ENCODE measurements at regions not wholly inside any gene's neighbourhood (a gene's known extent, or its start where the extent isn't known, plus 50 kb on each side); places are given as distances from the start of the nearest gene placed in this dataset.

DNA sequence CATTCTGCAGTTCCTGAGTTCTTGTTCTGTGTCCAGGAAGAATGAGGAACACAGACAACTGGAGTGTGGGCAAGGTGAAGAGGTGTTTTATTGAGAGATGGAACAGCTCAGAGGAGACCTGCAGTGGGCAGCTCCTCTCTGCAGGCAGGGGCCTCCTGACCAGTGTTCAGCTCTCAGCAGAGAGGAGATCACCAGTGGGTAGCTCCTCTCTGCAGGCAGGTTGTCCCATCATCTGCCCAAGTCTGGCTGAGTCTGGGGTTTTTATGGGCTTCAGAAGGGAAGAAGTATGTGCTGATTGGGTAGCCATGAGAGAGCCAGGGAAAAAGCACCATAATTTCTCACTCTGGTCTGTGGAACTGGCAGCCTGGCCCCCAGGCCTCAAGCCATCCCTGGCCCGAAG, 56.0 kb upstream of the RASGEF1B start:
- no peak overlapping the region for H3K27ac ChIP-seq (ENCODE audit: low read length)
- no peaks in the 10 kb centered on the region for H3K79me2 ChIP-seq (replicated peaks; ENCODE audit: insufficient read depth, low read length)
- H3K9me3 ChIP-seq (ENCODE audit: low read length), result no peaks in the 10 kb centered on the region
- H3F3A ChIP-seq (ENCODE audit: insufficient read depth, low read length, poor library complexity, severe bottlenecking), result no peaks in the 10 kb centered on the region
- H3K9me2 ChIP-seq (ENCODE audit: insufficient read depth, low read length), result no peaks in the 10 kb centered on the region
- H3K4me3 ChIP-seq (ENCODE audit: low read length), result no peak overlapping the region
- no peak overlapping the region for H3K9ac ChIP-seq (ENCODE audit: low read length)
- H2AFZ ChIP-seq (ENCODE audit: low read depth, low read length), result no peak overlapping the region
- H3K27me3 ChIP-seq (ENCODE audit: insufficient read depth, low read depth, low read length), result no peaks in the 10 kb centered on the region
- no peaks in the 10 kb centered on the region for H3K36me3 ChIP-seq (ENCODE audit: insufficient read depth, low read length)
- no peak overlapping the region for H3K4me2 ChIP-seq (ENCODE audit: low read length)
- H4K20me1 ChIP-seq (ENCODE audit: insufficient read depth), result no peaks in the 10 kb centered on the region
- no peak for TF ChIP-seq EP300 (conservative IDR thresholded peaks at IDR 0.05; ENCODE audit: poor library complexity, severe bottlenecking)
- TF ChIP-seq EZH2 (IDR thresholded peaks at IDR 0.05; ENCODE audit: borderline replicate concordance, insufficient read depth, low read length, poor library complexity, severe bottlenecking), result no peak
- no peak for TF ChIP-seq SMC3 (conservative IDR thresholded peaks at IDR 0.05; ENCODE audit: poor library complexity)
- TF ChIP-seq, protein P1, sequence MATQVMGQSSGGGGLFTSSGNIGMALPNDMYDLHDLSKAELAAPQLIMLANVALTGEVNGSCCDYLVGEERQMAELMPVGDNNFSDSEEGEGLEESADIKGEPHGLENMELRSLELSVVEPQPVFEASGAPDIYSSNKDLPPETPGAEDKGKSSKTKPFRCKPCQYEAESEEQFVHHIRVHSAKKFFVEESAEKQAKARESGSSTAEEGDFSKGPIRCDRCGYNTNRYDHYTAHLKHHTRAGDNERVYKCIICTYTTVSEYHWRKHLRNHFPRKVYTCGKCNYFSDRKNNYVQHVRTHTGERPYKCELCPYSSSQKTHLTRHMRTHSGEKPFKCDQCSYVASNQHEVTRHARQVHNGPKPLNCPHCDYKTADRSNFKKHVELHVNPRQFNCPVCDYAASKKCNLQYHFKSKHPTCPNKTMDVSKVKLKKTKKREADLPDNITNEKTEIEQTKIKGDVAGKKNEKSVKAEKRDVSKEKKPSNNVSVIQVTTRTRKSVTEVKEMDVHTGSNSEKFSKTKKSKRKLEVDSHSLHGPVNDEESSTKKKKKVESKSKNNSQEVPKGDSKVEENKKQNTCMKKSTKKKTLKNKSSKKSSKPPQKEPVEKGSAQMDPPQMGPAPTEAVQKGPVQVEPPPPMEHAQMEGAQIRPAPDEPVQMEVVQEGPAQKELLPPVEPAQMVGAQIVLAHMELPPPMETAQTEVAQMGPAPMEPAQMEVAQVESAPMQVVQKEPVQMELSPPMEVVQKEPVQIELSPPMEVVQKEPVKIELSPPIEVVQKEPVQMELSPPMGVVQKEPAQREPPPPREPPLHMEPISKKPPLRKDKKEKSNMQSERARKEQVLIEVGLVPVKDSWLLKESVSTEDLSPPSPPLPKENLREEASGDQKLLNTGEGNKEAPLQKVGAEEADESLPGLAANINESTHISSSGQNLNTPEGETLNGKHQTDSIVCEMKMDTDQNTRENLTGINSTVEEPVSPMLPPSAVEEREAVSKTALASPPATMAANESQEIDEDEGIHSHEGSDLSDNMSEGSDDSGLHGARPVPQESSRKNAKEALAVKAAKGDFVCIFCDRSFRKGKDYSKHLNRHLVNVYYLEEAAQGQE (IDR thresholded peaks at IDR 0.05; ENCODE audit: borderline replicate concordance), result no peak
- TF ChIP-seq TAF1 (IDR thresholded peaks at IDR 0.05; ENCODE audit: low read depth), result no peak
- TF ChIP-seq, protein P2, sequence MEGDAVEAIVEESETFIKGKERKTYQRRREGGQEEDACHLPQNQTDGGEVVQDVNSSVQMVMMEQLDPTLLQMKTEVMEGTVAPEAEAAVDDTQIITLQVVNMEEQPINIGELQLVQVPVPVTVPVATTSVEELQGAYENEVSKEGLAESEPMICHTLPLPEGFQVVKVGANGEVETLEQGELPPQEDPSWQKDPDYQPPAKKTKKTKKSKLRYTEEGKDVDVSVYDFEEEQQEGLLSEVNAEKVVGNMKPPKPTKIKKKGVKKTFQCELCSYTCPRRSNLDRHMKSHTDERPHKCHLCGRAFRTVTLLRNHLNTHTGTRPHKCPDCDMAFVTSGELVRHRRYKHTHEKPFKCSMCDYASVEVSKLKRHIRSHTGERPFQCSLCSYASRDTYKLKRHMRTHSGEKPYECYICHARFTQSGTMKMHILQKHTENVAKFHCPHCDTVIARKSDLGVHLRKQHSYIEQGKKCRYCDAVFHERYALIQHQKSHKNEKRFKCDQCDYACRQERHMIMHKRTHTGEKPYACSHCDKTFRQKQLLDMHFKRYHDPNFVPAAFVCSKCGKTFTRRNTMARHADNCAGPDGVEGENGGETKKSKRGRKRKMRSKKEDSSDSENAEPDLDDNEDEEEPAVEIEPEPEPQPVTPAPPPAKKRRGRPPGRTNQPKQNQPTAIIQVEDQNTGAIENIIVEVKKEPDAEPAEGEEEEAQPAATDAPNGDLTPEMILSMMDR (IDR thresholded peaks at IDR 0.05; ENCODE audit: poor library complexity, severe bottlenecking), result no peak
- no peak for TF ChIP-seq POLR2AphosphoS5 (IDR thresholded peaks at IDR 0.05)
- no peak for TF ChIP-seq MXI1 (conservative IDR thresholded peaks at IDR 0.05; ENCODE audit: poor library complexity, severe bottlenecking)
- no peak for TF ChIP-seq RAD21 (conservative IDR thresholded peaks at IDR 0.05)

GRCh38 chr4:81527115-81527514, 55.4 kb upstream of the RASGEF1B start:
- no peaks in the 10 kb centered on the region for H4K20me1 ChIP-seq (ENCODE audit: insufficient read depth)
- no peak overlapping the region for H3K4me2 ChIP-seq (ENCODE audit: low read length)
- H3K9me2 ChIP-seq (ENCODE audit: insufficient read depth, low read length), result no peaks in the 10 kb centered on the region
- no peaks in the 10 kb centered on the region for H3K79me2 ChIP-seq (replicated peaks; ENCODE audit: insufficient read depth, low read length)
- no peak overlapping the region for H2AFZ ChIP-seq (ENCODE audit: low read depth, low read length)
- H3K36me3 ChIP-seq (ENCODE audit: insufficient read depth, low read length), result no peaks in the 10 kb centered on the region
- H3K4me3 ChIP-seq (ENCODE audit: low read length), result no peak overlapping the region
- H3K9me3 ChIP-seq (ENCODE audit: low read length), result no peaks in the 10 kb centered on the region
- no peaks in the 10 kb centered on the region for H3F3A ChIP-seq (ENCODE audit: insufficient read depth, low read length, poor library complexity, severe bottlenecking)
- no peak overlapping the region for H3K9ac ChIP-seq (ENCODE audit: low read length)
- H3K27ac ChIP-seq (ENCODE audit: low read length), result no peak overlapping the region
- TF ChIP-seq POLR2AphosphoS5 (IDR thresholded peaks at IDR 0.05) (no peak), EZH2 (IDR thresholded peaks at IDR 0.05; ENCODE audit: borderline replicate concordance, insufficient read depth, low read length, poor library complexity, severe bottlenecking) (no peak), RAD21 (conservative IDR thresholded peaks at IDR 0.05) (no peak), TAF1 (IDR thresholded peaks at IDR 0.05; ENCODE audit: low read depth) (no peak), MXI1 (conservative IDR thresholded peaks at IDR 0.05; ENCODE audit: poor library complexity, severe bottlenecking) (no peak)
- TF ChIP-seq, protein P2 (IDR thresholded peaks at IDR 0.05; ENCODE audit: poor library complexity, severe bottlenecking), result no peak
- TF ChIP-seq, protein P1 (IDR thresholded peaks at IDR 0.05; ENCODE audit: borderline replicate concordance), result no peak
- no peaks in the 10 kb centered on the region for H3K27me3 ChIP-seq (ENCODE audit: insufficient read depth, low read depth, low read length)
